A673 (cell line): ENCODE measurements at regions not wholly inside any gene's neighbourhood (a gene's known extent, or its start where the extent isn't known, plus 50 kb on each side); places are given as distances from the start of the nearest gene placed in this dataset.

Source experiments
- EZH2 ChIP-seq: fragments of 200-600 bp; sonication (generic); IDR thresholded peaks from 2 replicates; pipeline ENCODE4 v1.6.1; 2017; ENCODE audit warnings: borderline replicate concordance, low read depth, mild to moderate bottlenecking, mixed read lengths, antibody characterized with exemption, low read length; ENCODE audit not compliant: poor library complexity, severe bottlenecking
- TF ChIP-seq, protein P1 (sequence below): fragments of 300-800, 200-600 bp; sonication (generic); conservative IDR thresholded peaks from 2 replicates; pipeline ENCODE4 v1.5.1; 2017; ENCODE audit warnings: low read depth, mild to moderate bottlenecking, antibody characterized with exemption, low read length, moderate library complexity, mixed read lengths

GRCh38 chr11:134478176-134478575 lies 66.1 kb upstream of the B3GAT1 start:
- TF ChIP-seq, protein P1, sequence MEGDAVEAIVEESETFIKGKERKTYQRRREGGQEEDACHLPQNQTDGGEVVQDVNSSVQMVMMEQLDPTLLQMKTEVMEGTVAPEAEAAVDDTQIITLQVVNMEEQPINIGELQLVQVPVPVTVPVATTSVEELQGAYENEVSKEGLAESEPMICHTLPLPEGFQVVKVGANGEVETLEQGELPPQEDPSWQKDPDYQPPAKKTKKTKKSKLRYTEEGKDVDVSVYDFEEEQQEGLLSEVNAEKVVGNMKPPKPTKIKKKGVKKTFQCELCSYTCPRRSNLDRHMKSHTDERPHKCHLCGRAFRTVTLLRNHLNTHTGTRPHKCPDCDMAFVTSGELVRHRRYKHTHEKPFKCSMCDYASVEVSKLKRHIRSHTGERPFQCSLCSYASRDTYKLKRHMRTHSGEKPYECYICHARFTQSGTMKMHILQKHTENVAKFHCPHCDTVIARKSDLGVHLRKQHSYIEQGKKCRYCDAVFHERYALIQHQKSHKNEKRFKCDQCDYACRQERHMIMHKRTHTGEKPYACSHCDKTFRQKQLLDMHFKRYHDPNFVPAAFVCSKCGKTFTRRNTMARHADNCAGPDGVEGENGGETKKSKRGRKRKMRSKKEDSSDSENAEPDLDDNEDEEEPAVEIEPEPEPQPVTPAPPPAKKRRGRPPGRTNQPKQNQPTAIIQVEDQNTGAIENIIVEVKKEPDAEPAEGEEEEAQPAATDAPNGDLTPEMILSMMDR: no peak
- TF ChIP-seq EZH2: no peak
